H1 (cell line): ENCODE measurements at regions not wholly inside any gene's neighbourhood (a gene's known extent, or its start where the extent isn't known, plus 50 kb on each side); places are given as distances from the start of the nearest gene placed in this dataset.

ENCODE experiments used
- CHD7 ChIP-seq: fragments of 300-600 bp; sonication (generic); IDR thresholded peaks from 2 replicates; pipeline ENCODE4 v1.7.1; 2012; ENCODE audit warnings: low read length, moderate library complexity, mild to moderate bottlenecking, inconsistent platforms; ENCODE audit not compliant: insufficient replicate concordance
- CTCF ChIP-seq, 3 experiments: IDR thresholded peaks; 1 replicate in 2 of 3; 2 replicates in 1 of 3; pipeline versions ENCODE4 v1.5.1 to v1.6.1; 2011; ENCODE audit warnings: low read length in 3 of 3, mild to moderate bottlenecking in 3 of 3, inconsistent platforms in 2 of 3, low read depth in 1 of 3, moderate library complexity in 1 of 3; ENCODE audit not compliant: insufficient read depth in 1 of 3; ENCODE audit errors: control extremely low read depth in 1 of 3
- EP300 ChIP-seq, 2 experiments: IDR thresholded peaks; 1 replicate in 1 of 2; 2 replicates in 1 of 2; pipeline ENCODE4 v1.6.1; 2011 to 2012; ENCODE audit warnings: low read depth in 2 of 2, low read length in 2 of 2, mild to moderate bottlenecking in 2 of 2, borderline replicate concordance in 1 of 2, inconsistent platforms in 1 of 2, moderate library complexity in 1 of 2
- MAFK ChIP-seq: IDR thresholded peaks from 2 replicates; pipeline ENCODE4 v1.6.1; 2012; ENCODE audit warnings: low read depth, mild to moderate bottlenecking, improper control_type of control experiment, low read length
- SIN3A ChIP-seq, 2 experiments: IDR thresholded peaks in 1 of 2; conservative IDR thresholded peaks in 1 of 2; 2 replicates each; pipeline ENCODE4 v1.6.1; 2011 to 2012; ENCODE audit warnings: low read length in 2 of 2, improper control_type of control experiment in 1 of 2, low read depth in 1 of 2, mild to moderate bottlenecking in 1 of 2
- SUZ12 ChIP-seq: fragments of 200-600 bp; sonication (generic); IDR thresholded peaks from 2 replicates; pipeline ENCODE4 v1.6.1; 2012; ENCODE audit warnings: mild to moderate bottlenecking, inconsistent platforms, low read length, moderate library complexity, mixed read lengths
- TBP ChIP-seq: IDR thresholded peaks from 2 replicates; pipeline ENCODE4 v1.6.1; 2011; ENCODE audit warnings: low read depth, low read length, improper control_type of control experiment
- TEAD4 ChIP-seq: IDR thresholded peaks from 2 replicates; pipeline ENCODE4 v1.6.1; 2012; ENCODE audit warnings: low read depth, low read length, inconsistent platforms, mixed read lengths

- TF ChIP-seq TBP = no peak
- no peak for TF ChIP-seq EP300 (IDR thresholded peaks at IDR 0.05; ENCODE audit: borderline replicate concordance in 1 of 2, low read depth in 2 of 2, low read length in 2 of 2)
- no peak for TF ChIP-seq TEAD4
- TF ChIP-seq SUZ12 = no peak
- no peak for TF ChIP-seq CHD7
- no peak for TF ChIP-seq MAFK
- no peak for TF ChIP-seq SIN3A (conservative IDR thresholded peaks at IDR 0.05 in 1 of 2, IDR thresholded peaks at IDR 0.05 in 1 of 2; ENCODE audit: low read depth in 1 of 2, low read length in 2 of 2)
- no peak for TF ChIP-seq CTCF (IDR thresholded peaks at IDR 0.05; ENCODE audit: control extremely low read depth in 1 of 3, insufficient read depth in 1 of 3, low read depth in 1 of 3, low read length in 3 of 3)
- TF ChIP-seq, all 59 proteins: peak for 0
These were observed 280.0 kb downstream of the MEX3B start (continued) for GRCh38 chr15:81765816-81766215.
